Osteoblast (primary cell): ENCODE measurements at regions not wholly inside any gene's neighbourhood (a gene's known extent, or its start where the extent isn't known, plus 50 kb on each side); places are given as distances from the start of the nearest gene placed in this dataset. TPM values are rescaled to one million over a fixed set of nuclear protein-coding genes. Genes with fewer than 3 reads are reported as not detected.

Experiments used
- DNase-seq: peaks from one replicate; pipeline ENCODE4 v3.0.0; 2011; ENCODE audit warnings: low spot score, mixed read lengths; ENCODE audit not compliant: insufficient read length; ENCODE audit errors: missing footprints
- H2AFZ ChIP-seq: 2 replicates; pipeline ENCODE4 v1.6.0; 2011; ENCODE audit warnings: mild to moderate bottlenecking, low read length
- H3K27ac ChIP-seq: 2 replicates; pipeline ENCODE4 v1.5.1; 2011; ENCODE audit warnings: mild to moderate bottlenecking, low read depth, low read length, moderate library complexity
- H3K27me3 ChIP-seq: 2 replicates; pipeline ENCODE4 v1.6.0; 2012; ENCODE audit warnings: mild to moderate bottlenecking, control low read depth, inconsistent platforms, low read length, moderate library complexity; ENCODE audit not compliant: insufficient read depth
- H3K36me3 ChIP-seq: 2 replicates; pipeline ENCODE4 v1.5.1; 2011; ENCODE audit warnings: mild to moderate bottlenecking, low read length, control low read depth, moderate library complexity; ENCODE audit not compliant: insufficient read depth
- H3K4me1 ChIP-seq: 2 replicates; pipeline ENCODE4 v1.5.1; 2011; ENCODE audit warnings: mild to moderate bottlenecking, low read length, control low read depth, moderate library complexity; ENCODE audit not compliant: insufficient read depth
- H3K4me2 ChIP-seq: 2 replicates; pipeline ENCODE4 v1.6.0; 2011; ENCODE audit warnings: mild to moderate bottlenecking, low read length; ENCODE audit not compliant: insufficient read depth
- H3K4me3 ChIP-seq: fragments of 200-600 bp; sonication (generic); 3 replicates; pipeline ENCODE4 v1.5.1; 2012; ENCODE audit warnings: mild to moderate bottlenecking, low read length, inconsistent platforms; ENCODE audit not compliant: insufficient read depth
- H3K79me2 ChIP-seq: 2 replicates; pipeline ENCODE4 v1.6.0; 2012; ENCODE audit warnings: mild to moderate bottlenecking, low read length, control low read depth, inconsistent platforms; ENCODE audit not compliant: insufficient read depth
- H3K9me3 ChIP-seq: 2 replicates; pipeline ENCODE4 v1.5.1; 2011; ENCODE audit warnings: low read depth, low read length, control low read depth
- H4K20me1 ChIP-seq: 2 replicates; pipeline ENCODE4 v1.6.0; 2012; ENCODE audit warnings: mild to moderate bottlenecking, low read length, control low read depth; ENCODE audit not compliant: insufficient read depth
- small RNA-seq: library from RNA; depleted of rRNA; stranded (forward); fragments of <200 nt; gene quantifications from one replicate; pipeline ENCODE3, GENCODE V24; 2012
- TF ChIP-seq, protein P1 (sequence below): IDR thresholded peaks from 2 replicates; pipeline ENCODE4 v1.5.1; 2011; ENCODE audit warnings: mild to moderate bottlenecking, low read depth, low read length, moderate library complexity; ENCODE audit errors: extremely low read depth

DNA sequence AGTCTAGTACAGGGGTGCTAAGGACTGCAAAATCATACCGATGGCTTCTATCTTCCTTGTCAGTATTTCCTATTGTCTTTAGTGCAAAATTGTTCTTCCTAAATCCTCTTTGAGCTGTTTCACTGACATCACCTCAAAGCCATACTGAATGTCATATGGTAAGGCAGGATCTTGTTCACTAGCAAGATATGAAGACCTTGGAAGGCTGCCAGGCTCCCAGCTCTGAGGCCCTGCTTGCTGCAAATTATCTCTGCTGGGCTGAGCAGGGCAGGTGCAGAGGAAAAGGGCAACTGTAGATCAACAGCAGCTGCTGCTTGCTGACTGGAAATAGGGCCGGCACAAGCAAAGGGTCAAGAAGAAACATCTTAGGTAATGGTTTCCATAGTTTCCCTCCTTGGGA lies 58.2 kb downstream of the PMAIP1 start:
- Histone ChIP-seq H3K4me3 (no peak overlapping the region), H4K20me1 (no peaks in the 10 kb centered on the region), H3K79me2 (no peaks in the 10 kb centered on the region), H3K27ac (no peak overlapping the region), H3K4me2 (no peak overlapping the region), H3K4me1 (peaks cover 15% of the 10 kb centered on the region), H2AFZ (no peak overlapping the region), H3K9me3 (no peaks in the 10 kb centered on the region), H3K27me3 (no peaks in the 10 kb centered on the region), H3K36me3 (no peaks in the 10 kb centered on the region)
- TF ChIP-seq, protein P1, sequence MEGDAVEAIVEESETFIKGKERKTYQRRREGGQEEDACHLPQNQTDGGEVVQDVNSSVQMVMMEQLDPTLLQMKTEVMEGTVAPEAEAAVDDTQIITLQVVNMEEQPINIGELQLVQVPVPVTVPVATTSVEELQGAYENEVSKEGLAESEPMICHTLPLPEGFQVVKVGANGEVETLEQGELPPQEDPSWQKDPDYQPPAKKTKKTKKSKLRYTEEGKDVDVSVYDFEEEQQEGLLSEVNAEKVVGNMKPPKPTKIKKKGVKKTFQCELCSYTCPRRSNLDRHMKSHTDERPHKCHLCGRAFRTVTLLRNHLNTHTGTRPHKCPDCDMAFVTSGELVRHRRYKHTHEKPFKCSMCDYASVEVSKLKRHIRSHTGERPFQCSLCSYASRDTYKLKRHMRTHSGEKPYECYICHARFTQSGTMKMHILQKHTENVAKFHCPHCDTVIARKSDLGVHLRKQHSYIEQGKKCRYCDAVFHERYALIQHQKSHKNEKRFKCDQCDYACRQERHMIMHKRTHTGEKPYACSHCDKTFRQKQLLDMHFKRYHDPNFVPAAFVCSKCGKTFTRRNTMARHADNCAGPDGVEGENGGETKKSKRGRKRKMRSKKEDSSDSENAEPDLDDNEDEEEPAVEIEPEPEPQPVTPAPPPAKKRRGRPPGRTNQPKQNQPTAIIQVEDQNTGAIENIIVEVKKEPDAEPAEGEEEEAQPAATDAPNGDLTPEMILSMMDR, result no peak
- no peak for DNase-seq

DNA sequence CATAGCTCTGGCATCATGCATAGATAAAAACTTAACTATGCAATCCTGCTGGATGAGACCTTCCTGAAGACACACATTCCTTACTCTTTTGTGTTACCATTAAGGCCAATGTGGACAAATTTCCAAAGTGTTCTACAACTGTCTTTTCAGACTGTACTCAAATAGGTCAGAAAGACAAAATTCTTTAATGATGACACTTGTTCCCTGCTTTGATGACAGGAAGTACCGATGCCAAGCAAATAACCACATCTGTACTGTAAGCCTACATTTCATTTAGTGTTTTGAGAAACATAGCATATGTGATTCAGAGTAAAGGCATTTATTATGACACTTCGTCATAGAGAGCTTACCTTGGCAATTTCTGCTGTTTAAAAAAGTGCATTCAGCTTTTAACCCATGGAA lies 55.0 kb downstream of the PMAIP1 start:
- no peak overlapping the region for H3K4me2 ChIP-seq
- no peak for DNase-seq

DNA sequence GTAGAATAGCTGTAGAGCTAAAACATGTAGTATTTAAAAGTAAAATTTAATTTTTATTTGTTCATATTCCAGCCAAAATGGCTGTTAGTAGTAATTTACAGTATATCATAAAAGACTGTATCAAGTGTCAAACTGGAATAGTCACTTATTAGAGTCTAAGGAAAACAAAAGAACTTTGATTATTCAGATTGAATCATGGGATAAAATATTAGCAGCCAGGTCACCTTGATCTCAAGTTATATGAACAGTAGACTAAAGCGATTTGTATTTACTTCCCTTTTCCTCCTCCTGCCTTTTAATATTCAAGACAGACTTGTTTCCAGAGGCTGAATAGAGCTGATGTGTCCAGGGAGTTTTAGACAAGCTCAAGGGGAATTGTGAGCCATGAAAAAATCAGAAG lies 54.4 kb downstream of the PMAIP1 start:
- Histone ChIP-seq H3K9me3 (no peaks in the 10 kb centered on the region), H3K4me2 (no peak overlapping the region), H3K79me2 (no peaks in the 10 kb centered on the region), H2AFZ (no peak overlapping the region), H3K27ac (peak overlapping the region; percentile 54), H3K4me1 (peaks cover 32% of the 10 kb centered on the region), H3K4me3 (no peak overlapping the region), H4K20me1 (no peaks in the 10 kb centered on the region), H3K36me3 (no peaks in the 10 kb centered on the region), H3K27me3 (no peaks in the 10 kb centered on the region)
- TF ChIP-seq, protein P1, result no peak
- DNase-seq, result no peak

More for the DNA sequence above, 55.0 kb downstream of the PMAIP1 start:
- Histone ChIP-seq H3K27me3 (no peaks in the 10 kb centered on the region), H2AFZ (no peak overlapping the region), H3K36me3 (no peaks in the 10 kb centered on the region), H3K4me1 (peaks cover 32% of the 10 kb centered on the region), H3K4me3 (no peak overlapping the region), H3K79me2 (no peaks in the 10 kb centered on the region), H4K20me1 (no peaks in the 10 kb centered on the region), H3K27ac (peak overlapping the region; percentile 54), H3K9me3 (no peaks in the 10 kb centered on the region)
- TF ChIP-seq, protein P1, result no peak

Small RNA genes in the stretch of these regions (small RNA-seq; reads per million reads assigned to genes)
- not detected for gene RN7SL342P
- gene RNU4-17P, result not detected
- not detected for gene RNU6-567P
